ENCODE measurements at regions not wholly inside any gene's neighbourhood (a gene's known extent, or its start where the extent isn't known, plus 50 kb on each side); places are given as distances from the start of the nearest gene placed in this dataset.

GRCh38 chr12:59383079-59383822, 212.6 kb upstream of the SLC16A7 start:
- WGBS, 2 experiments (ENCODE audit: extremely low coverage in 2 of 2, insufficient read length in 1 of 2), result no CpG with 5 or more reads among the region's 1 CpG
- Histone ChIP-seq H4K20me1 (ENCODE audit: insufficient read depth, low read length) (no peaks in the 10 kb centered on the region), H3K18ac (ENCODE audit: low read depth, low read length) (peak overlapping the region; percentile 92; the same call in 1 of the 2 replicates), H2AFZ (replicated peaks; ENCODE audit: low read length, poor library complexity) (no peak overlapping the region), H3K79me1 (ENCODE audit: low read depth in 1 of 2, low read length in 2 of 2) (no peaks in the 10 kb centered on the region), H2AK5ac (ENCODE audit: low read depth, low read length) (no peak overlapping the region), H4K5ac (ENCODE audit: low read depth, low read length) (no peak overlapping the region; the same call in 1 of the 2 replicates), H3K27ac (ENCODE audit: insufficient read depth, low read length) (peak overlapping the region; percentile 85; the same call in 1 of the 2 replicates), H3K4ac (ENCODE audit: low read depth, low read length) (no peak overlapping the region), H2BK15ac (ENCODE audit: low read depth, low read length) (no peak overlapping the region), H3K4me3 (ENCODE audit: insufficient read depth, low read depth, low read length) (peak overlapping the region; percentile 36), H2BK20ac (ENCODE audit: low read depth, low read length) (no peak overlapping the region), H4K8ac (ENCODE audit: low read depth in 2 of 2, low read length in 2 of 2) (no peak overlapping the region), H3K9me1 (ENCODE audit: insufficient read depth, low read length) (no peaks in the 10 kb centered on the region), H3K27me3 (ENCODE audit: control insufficient read depth, insufficient read depth, low read length) (no peaks in the 10 kb centered on the region), H3K56ac (ENCODE audit: extremely low read depth, insufficient read depth, low read length) (0 out of 2 replicates have a peak overlapping the region, but pooled peaks have one; percentile 30), H3K4me2 (ENCODE audit: low read depth, low read length) (peak overlapping the region; percentile 91), H3K14ac (replicated peaks; ENCODE audit: low read depth, low read length) (no peak overlapping the region), H3K4me1 (ENCODE audit: control insufficient read depth, insufficient read depth, low read length) (no peaks in the 10 kb centered on the region), H3K9ac (ENCODE audit: low read depth, low read length) (peak overlapping the region; percentile 19; the same call in 1 of the 2 replicates), H3K36me3 (ENCODE audit: control insufficient read depth, insufficient read depth, low read length) (no peaks in the 10 kb centered on the region), H2AK9ac (replicated peaks; ENCODE audit: low read depth, low read length, poor library complexity) (no peak overlapping the region), H2BK5ac (ENCODE audit: low read depth, low read length, poor library complexity, severe bottlenecking) (peak overlapping the region; percentile 62), H2BK120ac (ENCODE audit: low read depth, low read length) (no peak overlapping the region), H4K91ac (ENCODE audit: insufficient read depth, low read depth, low read length) (no peak overlapping the region), H3K23ac (ENCODE audit: low read depth, low read length) (no peak overlapping the region), H3K9me3 (ENCODE audit: control insufficient read depth, insufficient read depth, low read length) (no peaks in the 10 kb centered on the region)
- ATAC-seq (ENCODE audit: low read depth) (peak; percentile 69), DNase-seq (peak; percentile 64)
- POLR2A ChIA-PET (ENCODE audit: unreplicated experiment), result no interaction called here
- TF ChIP-seq CEBPB (IDR thresholded peaks at IDR 0.05; ENCODE audit: low read depth, low read length) (peak; percentile 87), RCOR1 (IDR thresholded peaks at IDR 0.05; ENCODE audit: insufficient replicate concordance, low read length) (no peak)
- dilution Hi-C loops (cut with HindIII; ENCODE audit: low sequenced_read_pairs, unreplicated experiment), result no loop called here
- CTCF ChIA-PET, result interaction anchor here (0.7 kb wide), 1 partner anchor 18 kb away, joined by 3 read pairs; no protein-coding TSS in a partner anchor
- in situ Hi-C loops (cut with MboI; ENCODE audit: low sequenced_read_pairs), result no loop called here
- intact Hi-C loops (cut with micrococcal nuclease), result no loop called here
- BruUV-seq (replicated peaks), result no TSS peak

Measured in IMR-90 (cell line).